Jurkat, Clone E6-1 (cell line): ENCODE measurements at regions not wholly inside any gene's neighbourhood (a gene's known extent, or its start where the extent isn't known, plus 50 kb on each side); places are given as distances from the start of the nearest gene placed in this dataset.

ENCODE experiments used
- DNase-seq: peaks from one replicate; pipeline ENCODE4 v3.0.0-alpha.2; 2011; ENCODE audit warnings: low read depth, low spot score
- H3K4me3 ChIP-seq: 2 replicates; pipeline ENCODE4 v1.5.1; 2011; ENCODE audit warnings: mild to moderate bottlenecking, low read length, control low read depth, moderate library complexity

DNA sequence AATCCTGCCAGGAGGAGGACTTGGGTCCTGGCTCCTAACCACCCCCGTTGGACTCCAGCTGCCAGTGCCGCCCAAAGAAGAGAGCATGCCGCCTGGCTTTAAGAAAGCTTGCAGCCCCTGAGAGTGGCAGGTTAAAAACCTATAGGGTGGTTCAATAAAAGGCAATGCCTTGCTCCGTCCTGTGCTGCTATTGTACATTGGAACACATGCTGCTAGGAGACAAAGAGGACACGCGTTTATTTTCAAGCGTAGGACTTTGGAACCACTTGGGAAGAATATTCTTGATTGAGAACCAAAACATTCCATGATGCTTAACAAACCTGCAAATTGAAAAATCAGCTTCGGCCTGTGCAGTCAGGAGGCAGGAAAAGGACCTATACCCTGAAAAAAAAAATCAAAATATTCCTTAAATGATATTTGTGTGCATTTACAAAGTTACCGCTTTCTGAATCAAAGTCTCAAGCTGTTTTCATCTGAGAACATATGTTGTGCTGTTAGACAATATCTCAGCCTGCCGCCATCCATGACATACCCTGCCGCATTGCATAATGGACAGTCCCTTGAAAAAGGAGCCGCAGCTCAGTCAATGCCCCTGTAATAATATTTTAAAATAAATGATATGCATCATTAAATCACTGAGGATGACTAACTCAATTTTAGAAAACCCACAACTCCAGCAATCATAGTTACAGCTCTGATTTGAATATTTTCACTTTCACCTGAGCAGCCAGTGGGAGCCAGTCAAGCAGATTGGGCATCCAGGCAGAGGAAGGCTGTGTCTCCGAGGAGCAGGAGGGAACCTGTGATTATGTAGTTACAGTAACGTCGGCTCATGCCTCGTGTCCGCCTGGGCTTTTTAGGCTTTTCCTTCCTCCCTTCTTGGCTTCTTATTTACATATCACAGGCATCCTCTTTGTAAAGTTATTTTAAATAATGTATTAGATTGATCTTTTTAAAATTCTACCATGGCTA lies 805.6 kb upstream of the FANCL start:
- no peak for DNase-seq
- H3K4me3 ChIP-seq: no peak overlapping the region

DNA sequence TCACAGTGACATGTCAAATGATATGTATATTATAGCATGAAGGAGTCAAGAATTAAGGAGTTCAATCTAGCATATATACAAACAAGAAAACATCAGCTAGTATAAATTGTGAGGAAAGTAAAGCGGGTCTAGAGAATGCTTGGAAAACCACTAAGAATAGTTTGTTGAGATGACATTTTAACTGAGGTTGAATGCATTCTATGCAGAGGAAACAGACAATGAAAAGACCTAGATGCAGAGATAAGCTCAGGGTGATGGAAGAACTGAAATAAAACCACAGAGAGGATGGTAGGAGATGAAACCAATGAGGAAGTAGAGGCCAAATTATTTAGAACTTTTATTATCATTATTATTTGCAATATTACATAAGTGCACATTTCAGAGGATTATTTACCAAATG lies 803.6 kb upstream of the FANCL start:
- H3K4me3 ChIP-seq: no peak overlapping the region
- DNase-seq: no peak

DNA sequence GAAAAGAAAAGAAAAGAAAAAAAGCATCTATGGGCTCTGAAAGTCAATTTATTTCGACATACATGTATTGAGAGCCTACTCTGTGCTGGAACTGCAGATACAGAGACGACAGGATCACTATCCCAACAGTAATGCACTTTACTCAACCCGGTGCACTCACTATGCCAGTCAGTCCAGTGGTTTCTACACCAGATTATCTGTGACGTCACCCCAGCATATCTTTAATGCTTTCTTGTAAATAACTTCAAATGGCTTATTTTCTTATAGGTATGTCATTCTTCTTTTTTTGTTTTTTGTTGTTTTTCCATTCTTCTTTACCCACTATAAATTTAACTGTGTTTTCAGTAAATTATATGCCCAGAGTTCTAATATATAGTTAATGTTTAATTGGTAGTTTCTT lies 800.0 kb upstream of the FANCL start:
- no peak for DNase-seq
- H3K4me3 ChIP-seq: no peak overlapping the region

DNA sequence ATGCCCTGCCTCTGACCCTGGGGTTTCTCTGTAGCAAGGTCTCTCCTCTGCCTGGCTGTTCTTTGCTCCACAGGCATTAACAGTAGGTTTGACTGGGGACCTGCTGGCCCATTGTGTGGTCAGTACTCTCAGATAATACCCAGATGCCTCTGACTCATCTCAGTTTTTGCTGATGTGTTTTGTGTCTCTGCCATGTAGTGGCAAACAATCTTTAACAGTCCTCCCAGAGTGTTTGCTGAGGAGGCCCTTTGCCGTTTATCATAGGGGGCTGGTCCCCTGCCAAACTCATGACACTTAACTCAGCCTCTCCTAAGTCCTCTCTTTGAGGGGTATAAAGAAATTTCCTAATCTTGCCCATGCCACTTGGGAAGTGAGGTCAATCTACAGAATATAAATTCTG lies 793.7 kb upstream of the FANCL start:
- DNase-seq: no peak

DNA sequence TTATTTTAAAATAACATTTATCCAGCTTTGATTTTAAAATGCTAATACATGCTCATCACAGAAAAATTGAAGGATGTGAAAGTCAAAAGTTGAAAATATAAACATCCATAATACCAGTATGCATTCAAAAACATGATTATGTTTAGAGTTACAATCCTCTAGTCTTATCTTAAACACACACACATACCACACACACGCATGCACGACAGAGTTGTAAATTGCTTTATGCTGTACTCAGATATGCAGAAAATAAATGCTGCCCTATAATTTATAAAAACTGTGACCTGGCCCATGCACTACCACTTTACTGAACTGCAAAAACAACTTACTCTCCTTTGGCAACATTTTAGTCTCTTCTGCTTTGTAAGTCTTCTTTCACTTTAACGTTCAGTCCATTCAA lies 793.0 kb upstream of the FANCL start:
- no peak overlapping the region for H3K4me3 ChIP-seq
- DNase-seq: no peak

More for the DNA sequence above, 793.7 kb upstream of the FANCL start:
- H3K4me3 ChIP-seq: no peak overlapping the region

DNA sequence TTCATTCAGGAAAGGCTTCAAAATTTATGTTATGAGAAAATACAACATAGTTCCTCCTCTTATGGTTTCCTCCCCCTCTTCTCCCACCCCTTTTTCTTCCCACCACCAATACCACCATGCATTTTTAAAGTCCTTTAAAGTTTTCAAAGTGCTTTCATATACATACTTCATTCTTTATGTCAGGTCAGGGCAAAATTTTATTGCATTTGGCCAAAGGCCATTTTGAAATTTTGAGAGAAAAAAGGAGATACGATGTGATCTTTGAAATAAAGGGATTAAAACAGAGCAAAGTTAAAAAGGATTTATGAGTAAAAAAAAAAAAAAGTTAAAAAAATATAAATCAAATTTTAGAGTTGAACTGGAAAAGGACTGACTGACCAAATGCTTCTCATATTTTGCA lies 792.5 kb upstream of the FANCL start:
- no peak overlapping the region for H3K4me3 ChIP-seq
- DNase-seq: no peak

DNA sequence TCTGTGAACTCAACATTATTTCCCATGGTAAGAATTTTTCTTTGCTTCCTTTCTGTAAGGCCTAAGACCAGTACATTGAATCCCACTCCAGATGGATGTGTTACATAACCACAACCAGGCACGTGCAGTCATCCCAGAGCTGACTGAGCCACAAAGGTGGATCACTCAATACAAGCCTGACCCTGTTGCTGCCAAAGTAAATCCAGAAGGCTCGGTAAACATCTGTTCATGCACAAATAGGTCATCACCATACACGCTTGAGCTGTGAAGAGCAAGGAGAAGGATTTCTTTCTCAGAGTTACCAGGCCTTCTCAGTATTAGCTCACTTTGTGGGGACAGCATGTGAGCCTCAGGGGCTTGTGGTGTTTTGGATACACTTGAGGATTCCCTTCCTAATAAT lies 791.4 kb upstream of the FANCL start:
- no peak overlapping the region for H3K4me3 ChIP-seq
- no peak for DNase-seq

DNA sequence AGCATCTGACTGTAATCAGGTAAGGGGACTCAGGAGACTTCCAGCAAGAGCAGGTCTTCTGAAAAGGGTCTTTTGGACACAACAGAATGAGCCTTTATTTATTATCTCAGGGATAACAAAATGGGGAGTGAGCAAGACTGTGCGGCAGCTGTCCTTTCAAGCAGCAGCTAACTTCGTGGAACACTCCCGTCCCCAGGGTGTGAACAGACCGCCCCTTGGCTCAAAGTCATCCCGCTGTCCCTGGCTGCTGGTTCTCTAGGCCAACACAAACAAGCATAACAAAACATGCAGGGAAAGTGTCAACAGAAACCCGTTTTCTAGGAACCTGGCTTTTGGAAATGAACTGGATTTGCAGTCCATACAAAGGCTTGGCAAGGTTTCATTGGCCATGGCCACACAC lies 787.9 kb upstream of the FANCL start:
- no peak overlapping the region for H3K4me3 ChIP-seq
- no peak for DNase-seq

DNA sequence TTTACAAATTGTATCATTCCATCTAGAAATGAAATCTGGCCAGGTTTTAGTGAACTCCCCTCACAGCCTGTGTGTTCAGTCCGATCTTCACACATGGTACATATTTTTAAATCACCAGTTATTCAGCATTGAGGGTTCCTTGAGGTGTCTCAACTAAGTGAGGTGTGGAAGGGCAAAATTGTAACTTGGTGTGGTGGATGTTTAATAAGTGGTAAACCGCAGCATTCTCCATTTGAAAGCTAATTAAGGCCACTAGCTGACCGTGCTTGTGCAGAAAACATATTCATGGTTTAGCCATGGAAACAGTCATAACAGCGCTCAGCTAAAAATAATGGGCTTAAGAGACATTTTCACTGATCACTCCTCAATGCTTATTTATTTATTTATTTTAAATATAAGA lies 786.2 kb upstream of the FANCL start:
- no peak for DNase-seq

DNA sequence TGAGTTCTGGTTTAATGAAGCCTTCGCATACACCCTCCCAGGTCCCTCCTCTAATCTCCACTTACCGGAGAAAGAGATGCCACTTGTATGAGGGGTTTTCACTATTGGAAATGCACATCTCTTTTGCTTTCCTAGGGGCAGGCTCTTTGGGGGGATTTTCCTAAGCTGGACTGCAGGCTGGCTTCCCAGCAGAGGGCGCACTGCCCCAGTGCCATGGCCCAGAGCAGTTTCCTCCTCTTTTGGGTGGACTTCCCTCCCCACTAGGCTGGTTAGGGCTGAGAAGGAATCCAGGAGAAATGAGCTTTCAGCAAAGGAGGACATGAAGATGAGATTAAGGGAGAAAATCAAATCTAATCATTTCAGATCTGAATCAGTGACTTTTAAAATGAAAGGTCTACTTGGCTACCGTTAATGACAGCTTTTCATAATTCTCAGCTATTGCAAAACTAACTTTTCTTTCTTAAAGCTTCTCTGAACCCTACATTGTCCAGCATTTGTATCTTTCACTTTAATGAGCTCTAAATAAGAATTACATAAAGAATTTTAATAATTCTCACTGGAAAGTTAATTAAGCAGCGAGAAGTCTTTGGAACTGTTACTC lies 784.1 kb upstream of the FANCL start:
- H3K4me3 ChIP-seq: no peak overlapping the region
- DNase-seq: peak; percentile 12

More for the DNA sequence above, 786.2 kb upstream of the FANCL start:
- H3K4me3 ChIP-seq: no peak overlapping the region

DNA sequence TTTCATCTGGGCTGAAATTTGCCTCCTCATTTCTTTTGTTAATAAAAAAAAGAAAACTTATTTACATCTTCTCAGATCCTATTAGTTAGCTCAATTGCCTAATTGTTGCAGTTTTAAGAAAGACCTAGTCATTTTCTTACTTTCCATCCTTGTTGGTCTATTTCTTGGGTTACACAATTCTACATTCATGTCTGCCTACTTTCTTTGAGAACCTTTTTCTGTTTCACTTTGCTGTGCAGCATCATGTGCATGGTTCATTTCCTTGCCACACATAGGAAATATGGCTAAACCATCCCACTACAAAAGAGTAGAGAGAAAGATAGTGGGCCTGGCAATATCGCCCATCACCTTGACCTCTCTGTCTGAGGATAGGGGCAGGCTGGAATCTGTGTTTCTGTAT lies 780.7 kb upstream of the FANCL start:
- no peak overlapping the region for H3K4me3 ChIP-seq
- no peak for DNase-seq

DNA sequence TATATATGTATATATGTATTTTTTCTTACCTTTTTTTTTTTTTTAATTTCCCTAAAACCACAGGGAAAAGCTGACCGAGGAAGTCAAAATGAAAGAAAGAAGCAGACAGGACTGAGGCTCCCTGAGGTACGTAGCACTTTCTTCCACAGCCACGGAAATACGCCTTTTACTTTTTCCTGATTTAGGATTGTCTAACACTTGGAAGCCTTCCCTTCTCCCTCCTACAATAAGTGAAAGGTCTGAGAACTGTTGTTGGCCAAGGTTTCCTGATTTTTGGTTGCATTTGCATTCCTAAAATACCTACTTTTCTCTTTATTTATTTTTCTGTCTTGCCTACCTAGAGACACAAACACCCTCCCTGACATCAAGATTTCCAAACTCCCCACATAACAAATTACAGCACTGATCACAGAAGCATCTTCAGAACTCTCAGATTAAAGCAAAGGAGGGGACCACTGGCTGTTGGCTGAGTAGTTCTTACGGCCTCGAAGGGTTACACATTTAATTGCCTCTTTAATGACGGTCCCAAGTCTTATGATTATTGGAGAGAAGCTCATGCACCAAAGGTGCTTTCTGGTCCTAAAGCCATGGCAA lies 778.5 kb upstream of the FANCL start:
- no peak for DNase-seq
- H3K4me3 ChIP-seq: no peak overlapping the region

DNA sequence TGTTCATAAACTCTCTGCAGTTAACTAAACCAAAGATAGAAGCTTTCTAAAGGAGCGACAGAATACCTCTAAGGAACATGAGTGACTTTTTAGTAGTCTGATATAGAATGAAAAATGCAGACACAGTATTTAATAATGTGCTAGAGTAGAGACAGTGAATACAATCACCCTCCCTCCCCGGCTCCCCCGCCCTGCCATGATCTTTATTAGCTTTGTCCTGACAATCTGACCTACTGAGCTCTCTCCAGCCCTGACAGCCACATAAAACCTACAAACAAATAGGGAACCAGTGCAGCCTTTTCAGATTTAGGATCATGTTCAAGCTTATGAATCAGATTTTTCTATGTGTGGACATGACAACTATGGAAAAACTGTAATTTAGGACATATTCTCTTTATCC lies 777.6 kb upstream of the FANCL start:
- no peak for DNase-seq
- H3K4me3 ChIP-seq: no peak overlapping the region

DNA sequence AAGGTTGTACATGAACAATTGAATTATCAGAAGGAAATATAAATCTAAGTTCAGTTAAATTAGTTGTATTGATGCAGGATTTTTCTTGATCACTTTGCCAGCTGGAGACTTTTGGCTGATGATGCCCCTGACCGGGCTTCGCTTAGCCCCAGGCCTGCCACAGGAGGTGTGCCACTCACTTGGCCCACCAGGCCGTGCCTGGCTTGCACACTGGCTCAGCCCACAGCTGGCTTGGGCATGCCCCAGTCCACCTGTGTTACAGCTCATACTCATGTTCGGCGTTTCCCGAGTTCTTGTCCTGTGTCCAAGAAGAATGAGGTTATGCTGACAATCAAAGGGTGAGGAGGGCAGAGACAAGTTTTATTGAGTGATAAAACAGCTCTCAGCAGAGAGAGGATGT lies 773.9 kb upstream of the FANCL start:
- no peak for DNase-seq

DNA sequence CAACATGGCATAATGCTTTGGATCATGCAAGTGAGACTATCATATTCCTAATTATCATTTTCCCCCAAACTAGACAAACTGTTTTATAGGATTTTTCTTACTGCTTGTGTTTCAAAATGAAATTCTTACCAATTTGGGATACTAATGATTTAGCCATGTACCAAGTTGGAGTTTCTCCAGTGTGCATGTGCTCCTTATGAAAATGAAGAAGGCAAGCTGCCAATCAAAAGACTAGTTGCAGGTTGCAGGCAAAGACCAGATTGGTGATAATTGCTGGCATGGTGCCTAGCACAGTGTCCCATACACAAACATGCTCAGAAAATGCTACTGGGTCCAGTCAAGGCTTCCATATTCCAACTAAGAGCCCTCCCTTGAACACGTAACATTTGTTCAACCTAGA lies 771.8 kb upstream of the FANCL start:
- no peak for DNase-seq
- H3K4me3 ChIP-seq: no peak overlapping the region

More for the DNA sequence above, 773.9 kb upstream of the FANCL start:
- no peak overlapping the region for H3K4me3 ChIP-seq

DNA sequence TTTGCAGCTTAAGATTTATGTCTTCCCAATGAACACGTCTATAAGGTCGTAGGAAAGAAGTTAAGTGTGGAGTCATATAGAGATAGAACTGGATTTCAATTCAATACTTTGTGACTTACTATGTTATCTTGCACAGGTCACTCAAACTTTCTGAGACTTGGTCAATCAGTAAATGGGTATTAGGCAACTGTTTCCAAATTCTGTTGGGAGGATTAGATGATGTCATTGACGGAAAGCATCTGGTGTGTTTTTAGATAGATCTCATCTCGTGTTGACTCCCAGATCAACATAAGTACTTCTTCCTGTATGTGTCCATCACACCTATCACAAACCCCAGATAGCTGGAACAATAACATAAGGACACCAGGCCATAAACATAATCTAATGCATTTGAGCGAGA lies 771.1 kb upstream of the FANCL start:
- no peak for DNase-seq
- H3K4me3 ChIP-seq: no peak overlapping the region

DNA sequence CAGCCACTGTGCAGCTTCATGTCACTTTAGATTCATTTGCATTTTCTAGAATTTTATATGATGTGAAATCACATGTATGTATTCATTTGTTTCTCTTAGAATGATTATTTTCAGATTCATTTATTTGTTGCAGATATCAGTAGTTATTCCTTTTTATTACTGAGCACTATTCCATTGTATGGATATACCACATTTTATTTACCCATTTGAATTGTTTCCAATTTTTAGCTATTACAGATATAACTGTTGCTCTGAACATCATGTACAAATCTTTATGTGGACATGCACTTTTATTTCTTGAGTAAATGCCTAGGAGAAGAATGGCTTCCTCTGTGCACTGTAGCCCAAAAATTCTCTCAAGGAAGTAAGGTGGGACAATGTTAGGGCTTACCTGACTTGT lies 767.8 kb upstream of the FANCL start:
- no peak overlapping the region for H3K4me3 ChIP-seq
- DNase-seq: no peak

DNA sequence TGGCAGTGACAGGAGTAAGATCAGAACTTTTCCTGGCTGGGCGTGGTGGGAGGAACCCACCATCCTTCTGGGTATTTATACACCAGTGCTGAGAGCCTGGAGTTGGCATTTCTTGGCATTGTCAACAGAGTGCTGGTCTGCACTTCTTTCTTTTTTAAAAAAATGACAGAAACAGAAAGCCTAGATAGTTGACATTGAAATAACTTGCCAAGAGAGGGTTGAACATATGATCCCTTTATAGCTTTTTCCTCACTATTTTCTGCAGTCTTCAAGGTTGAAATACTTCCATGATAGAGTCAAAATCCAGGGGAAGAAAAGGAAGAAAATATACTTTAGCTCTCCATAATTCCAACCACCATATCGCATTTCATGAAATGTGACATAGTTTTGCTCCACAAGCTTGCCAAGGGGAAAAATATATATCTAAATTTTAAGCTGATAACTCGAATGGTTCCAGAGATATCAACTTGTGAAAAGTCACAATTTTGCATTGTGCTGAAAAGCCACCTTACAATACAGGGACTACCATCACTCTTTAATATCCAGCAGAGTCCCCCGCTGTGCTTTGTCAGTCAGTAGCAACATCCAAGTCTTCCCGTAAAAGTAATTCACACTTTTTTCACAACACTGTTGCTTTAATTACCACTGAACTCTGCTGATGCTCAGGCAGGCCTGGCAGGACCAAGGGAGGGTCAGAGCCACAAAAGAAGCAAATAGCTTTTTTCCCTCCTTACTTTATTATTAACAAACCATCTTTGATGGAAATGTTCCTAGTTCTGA lies 764.9 kb upstream of the FANCL start:
- DNase-seq: no peak
- H3K4me3 ChIP-seq: no peak overlapping the region

DNA sequence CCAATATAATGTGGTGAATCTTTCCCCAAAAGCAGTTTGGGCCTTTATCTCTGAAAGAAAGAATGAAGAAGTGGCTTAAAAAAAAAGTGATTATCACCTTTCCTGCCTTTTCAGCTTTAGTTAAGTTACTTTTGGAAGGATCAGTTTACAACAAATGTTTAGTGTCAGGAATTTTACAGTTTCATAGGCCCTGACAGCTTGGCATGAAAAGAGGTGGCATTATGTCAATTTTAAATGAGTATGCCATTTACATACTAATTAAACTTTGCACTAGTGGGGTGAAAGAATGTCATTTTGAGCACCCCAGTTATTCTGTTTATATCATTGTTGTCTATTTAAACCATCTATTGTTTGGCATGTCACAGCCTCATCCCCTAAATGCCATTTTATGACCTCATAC lies 763.5 kb upstream of the FANCL start:
- H3K4me3 ChIP-seq: no peak overlapping the region
- no peak for DNase-seq

DNA sequence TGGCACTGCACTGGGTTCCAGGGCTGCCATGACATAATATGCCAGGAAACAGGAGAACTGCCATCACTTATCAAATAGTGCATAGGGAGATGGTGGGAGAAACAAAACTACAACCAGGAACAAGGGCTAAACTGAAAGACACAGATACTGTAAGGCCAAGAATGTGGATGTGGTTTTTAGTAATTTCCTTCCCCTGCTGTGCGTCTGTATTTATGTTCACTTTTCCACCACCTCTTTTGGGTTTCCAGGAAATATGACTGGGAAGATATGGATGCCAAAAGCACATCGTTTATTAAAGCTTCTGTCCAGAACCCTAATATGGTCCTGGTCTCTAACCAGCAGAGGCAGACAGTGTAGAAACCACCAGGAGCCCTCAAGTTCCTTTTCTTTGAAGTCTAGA lies 759.7 kb upstream of the FANCL start:
- no peak for DNase-seq
- H3K4me3 ChIP-seq: no peak overlapping the region
